DND-41 (cell line): ENCODE measurements at regions not wholly inside any gene's neighbourhood (a gene's known extent, or its start where the extent isn't known, plus 50 kb on each side); places are given as distances from the start of the nearest gene placed in this dataset.

Experiments
- CTCF ChIP-seq: IDR thresholded peaks from 2 replicates; pipeline ENCODE4 v1.5.1; 2012; ENCODE audit warnings: borderline replicate concordance, low read length, moderate library complexity, mild to moderate bottlenecking; ENCODE audit not compliant: poor library complexity, severe bottlenecking; ENCODE audit errors: extremely low read depth
- EZH2 ChIP-seq: IDR thresholded peaks from 3 replicates; pipeline ENCODE4 v1.6.1; 2012; ENCODE audit warnings: borderline replicate concordance, low read depth, mild to moderate bottlenecking, moderate library complexity, low read length, inconsistent platforms; ENCODE audit not compliant: severe bottlenecking

- no peak for TF ChIP-seq CTCF
- no peak for TF ChIP-seq EZH2
Observed at GRCh38 chr1:218925777-218926176, 247.9 kb upstream of the LYPLAL1 start.
